Mammary epithelial cell (primary cell): ENCODE measurements at regions not wholly inside any gene's neighbourhood (a gene's known extent, or its start where the extent isn't known, plus 50 kb on each side); places are given as distances from the start of the nearest gene placed in this dataset.

ENCODE experiments used
- CTCF ChIP-seq, 2 donors: IDR thresholded peaks in 1 of 2; conservative IDR thresholded peaks in 1 of 2; 2 replicates each; pipeline ENCODE4 v1.5.1; 2011 to 2012; ENCODE audit warnings: inconsistent platforms in 2 of 2, low read length in 2 of 2, mild to moderate bottlenecking in 2 of 2, control low read depth in 1 of 2, low read depth in 1 of 2; ENCODE audit not compliant: insufficient read depth in 1 of 2; ENCODE audit errors: extremely low read depth in 1 of 2
- EZH2 ChIP-seq: IDR thresholded peaks from 2 replicates; pipeline ENCODE4 v1.6.1; 2012; ENCODE audit warnings: low read length, inconsistent platforms, borderline replicate concordance

DNA sequence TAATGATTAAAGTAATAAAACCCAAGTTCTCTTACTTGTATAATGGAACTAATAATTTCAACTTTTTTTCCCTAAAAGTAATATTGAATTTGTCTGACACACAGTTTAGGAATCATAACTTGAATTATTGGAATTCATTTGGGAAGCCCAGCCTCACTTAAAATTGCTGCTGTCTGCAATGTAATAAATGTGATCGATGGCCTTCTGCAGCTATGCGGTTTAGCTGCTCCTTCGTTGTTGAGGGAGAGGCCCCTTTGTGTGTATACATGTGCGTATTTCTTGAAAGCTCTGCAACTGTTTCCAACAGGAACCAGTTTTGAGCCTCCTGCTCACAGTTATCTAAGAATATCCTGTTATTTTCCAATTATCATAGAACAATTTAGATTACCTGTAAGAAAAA, 152.5 kb downstream of the AKR1D1 start:
- TF ChIP-seq CTCF (conservative IDR thresholded peaks at IDR 0.05 in 1 of 2, IDR thresholded peaks at IDR 0.05 in 1 of 2; ENCODE audit: extremely low read depth in 1 of 2, insufficient read depth in 1 of 2, low read depth in 1 of 2, low read length in 2 of 2): no peak
- no peak for TF ChIP-seq EZH2
